Ammon's horn (tissue), 1 donor: ENCODE measurements at regions not wholly inside any gene's neighbourhood (a gene's known extent, or its start where the extent isn't known, plus 50 kb on each side); places are given as distances from the start of the nearest gene placed in this dataset.

Experiments
- DNase-seq: peaks from one replicate; pipeline ENCODE4 v3.0.0-alpha.2; 2016; ENCODE audit warnings: low spot score

GRCh38 chr16:54365990-54366634, 79.5 kb upstream of the IRX3 start:
- no peak for DNase-seq

- DNase-seq, result no peak
These were observed 77.2 kb upstream of the IRX3 start for GRCh38 chr16:54363766-54364165.

- DNase-seq, result no peak
These were observed 76.1 kb upstream of the IRX3 start for GRCh38 chr16:54362591-54363206.

- no peak for DNase-seq
These were observed 74.7 kb upstream of the IRX3 start for GRCh38 chr16:54361246-54361645.

GRCh38 chr16:54360681-54361080, 74.1 kb upstream of the IRX3 start:
- no peak for DNase-seq

- no peak for DNase-seq
These were observed 73.0 kb upstream of the IRX3 start for GRCh38 chr16:54359555-54359954.

GRCh38 chr16:54359081-54359480, 72.5 kb upstream of the IRX3 start:
- DNase-seq, result no peak

GRCh38 chr16:54356391-54356790, 69.8 kb upstream of the IRX3 start:
- DNase-seq, result no peak

GRCh38 chr16:54355251-54355650, 68.7 kb upstream of the IRX3 start:
- DNase-seq, result no peak

GRCh38 chr16:54353097-54353496, 66.5 kb upstream of the IRX3 start:
- DNase-seq, result no peak

GRCh38 chr16:54351171-54351570, 64.6 kb upstream of the IRX3 start:
- no peak for DNase-seq

- DNase-seq, result no peak
These were observed 61.4 kb upstream of the IRX3 start for GRCh38 chr16:54347961-54348360.

- DNase-seq, result no peak
These were observed 59.5 kb upstream of the IRX3 start for GRCh38 chr16:54346041-54346440.

GRCh38 chr16:54344646-54345630, 58.4 kb upstream of the IRX3 start:
- DNase-seq, result no peak

- no peak for DNase-seq
These were observed 56.4 kb upstream of the IRX3 start for GRCh38 chr16:54342966-54343365.

- DNase-seq, result no peak
These were observed 55.5 kb upstream of the IRX3 start for GRCh38 chr16:54341892-54342776.

- no peak for DNase-seq
These were observed 53.9 kb upstream of the IRX3 start for GRCh38 chr16:54340531-54340930.

- no peak for DNase-seq
These were observed 50.1 kb upstream of the IRX3 start for GRCh38 chr16:54336631-54337204.
